ENCODE measurements at regions not wholly inside any gene's neighbourhood (a gene's known extent, or its start where the extent isn't known, plus 50 kb on each side); places are given as distances from the start of the nearest gene placed in this dataset.

DNA sequence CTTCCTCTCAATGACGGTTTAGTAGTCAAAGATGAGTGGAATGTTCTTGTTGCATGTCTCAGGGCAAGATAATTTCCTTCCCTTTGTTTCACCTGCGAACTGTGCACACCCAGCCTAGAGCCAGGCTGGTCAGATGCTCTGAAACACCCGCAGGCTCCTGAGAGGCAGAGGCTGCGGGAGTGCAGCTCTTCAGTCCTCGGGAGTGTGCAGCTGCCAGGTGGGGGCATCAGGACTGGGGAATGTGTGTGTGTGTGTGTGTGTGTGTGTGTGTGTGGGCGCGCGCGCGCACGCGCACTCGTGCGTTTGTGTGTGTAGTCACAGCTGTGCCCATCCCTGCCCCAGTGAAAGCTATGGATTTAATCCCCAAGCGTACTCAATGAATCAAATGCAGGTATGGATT lies 136.2 kb upstream of the NTM start:
- TF ChIP-seq, protein P1, sequence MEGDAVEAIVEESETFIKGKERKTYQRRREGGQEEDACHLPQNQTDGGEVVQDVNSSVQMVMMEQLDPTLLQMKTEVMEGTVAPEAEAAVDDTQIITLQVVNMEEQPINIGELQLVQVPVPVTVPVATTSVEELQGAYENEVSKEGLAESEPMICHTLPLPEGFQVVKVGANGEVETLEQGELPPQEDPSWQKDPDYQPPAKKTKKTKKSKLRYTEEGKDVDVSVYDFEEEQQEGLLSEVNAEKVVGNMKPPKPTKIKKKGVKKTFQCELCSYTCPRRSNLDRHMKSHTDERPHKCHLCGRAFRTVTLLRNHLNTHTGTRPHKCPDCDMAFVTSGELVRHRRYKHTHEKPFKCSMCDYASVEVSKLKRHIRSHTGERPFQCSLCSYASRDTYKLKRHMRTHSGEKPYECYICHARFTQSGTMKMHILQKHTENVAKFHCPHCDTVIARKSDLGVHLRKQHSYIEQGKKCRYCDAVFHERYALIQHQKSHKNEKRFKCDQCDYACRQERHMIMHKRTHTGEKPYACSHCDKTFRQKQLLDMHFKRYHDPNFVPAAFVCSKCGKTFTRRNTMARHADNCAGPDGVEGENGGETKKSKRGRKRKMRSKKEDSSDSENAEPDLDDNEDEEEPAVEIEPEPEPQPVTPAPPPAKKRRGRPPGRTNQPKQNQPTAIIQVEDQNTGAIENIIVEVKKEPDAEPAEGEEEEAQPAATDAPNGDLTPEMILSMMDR (conservative IDR thresholded peaks at IDR 0.05; ENCODE audit: low read depth): no peak
- ChIA-PET CTCF (no interaction called here), POLR2A (ENCODE audit: low non-redundant PET) (no interaction called here)
- no peak overlapping the region for H3K27ac ChIP-seq
- no peak for DNase-seq (ENCODE audit: low spot score)

DNA sequence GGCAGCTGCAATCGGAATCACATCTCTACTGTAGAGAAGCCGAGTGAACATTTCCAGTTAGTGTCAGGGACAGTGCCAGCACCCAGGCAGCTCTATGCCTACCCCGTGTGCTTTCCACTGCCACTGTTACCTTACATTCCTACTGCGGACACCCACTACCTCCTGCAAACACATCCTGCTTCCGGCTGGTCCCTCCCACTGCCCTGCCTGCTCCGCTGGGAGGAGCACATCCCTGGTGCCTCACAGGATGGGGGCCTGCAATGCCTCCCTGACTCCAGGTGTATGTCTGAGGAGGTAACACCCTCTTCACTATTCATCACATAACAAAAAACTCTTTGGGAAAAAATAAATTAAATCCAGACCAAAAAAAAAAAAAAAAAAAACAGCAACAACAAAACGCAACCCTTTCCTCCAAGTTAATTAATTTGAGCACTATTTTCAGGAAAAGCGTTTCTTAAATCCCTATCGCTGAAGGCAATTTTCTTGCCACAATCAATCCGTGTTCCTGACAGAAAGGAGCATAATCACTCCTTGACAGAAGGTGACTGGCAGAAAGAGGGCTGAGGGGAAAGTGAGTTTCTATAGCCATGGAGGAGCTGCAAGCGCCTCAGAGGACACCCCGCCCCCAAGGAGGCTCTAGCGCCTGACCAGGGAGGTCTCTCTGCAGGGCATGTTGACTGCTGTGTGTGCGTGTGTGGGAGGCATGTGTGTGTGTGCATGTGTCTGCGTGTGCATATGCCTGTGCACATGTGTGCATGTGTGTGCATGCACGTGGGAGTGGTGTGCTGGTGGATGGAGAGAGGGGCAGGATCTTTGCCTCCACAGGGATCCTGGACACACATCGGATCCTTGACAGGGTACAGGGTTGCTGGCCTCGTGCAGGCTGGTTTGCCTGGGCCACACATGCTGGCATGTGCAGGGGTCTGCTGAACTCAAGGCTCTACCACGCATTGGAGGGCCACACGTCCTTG lies 134.8 kb upstream of the NTM start:
- no peak overlapping the region for H3K27ac ChIP-seq
- TF ChIP-seq, protein P1 (conservative IDR thresholded peaks at IDR 0.05; ENCODE audit: low read depth): no peak
- ChIA-PET POLR2A (ENCODE audit: low non-redundant PET) (no interaction called here), CTCF (interaction anchor here (0.8 kb wide), 1 partner anchor 59 kb away, joined by 4 read pairs; no protein-coding TSS in a partner anchor)
- DNase-seq (ENCODE audit: low spot score): no peak

DNA sequence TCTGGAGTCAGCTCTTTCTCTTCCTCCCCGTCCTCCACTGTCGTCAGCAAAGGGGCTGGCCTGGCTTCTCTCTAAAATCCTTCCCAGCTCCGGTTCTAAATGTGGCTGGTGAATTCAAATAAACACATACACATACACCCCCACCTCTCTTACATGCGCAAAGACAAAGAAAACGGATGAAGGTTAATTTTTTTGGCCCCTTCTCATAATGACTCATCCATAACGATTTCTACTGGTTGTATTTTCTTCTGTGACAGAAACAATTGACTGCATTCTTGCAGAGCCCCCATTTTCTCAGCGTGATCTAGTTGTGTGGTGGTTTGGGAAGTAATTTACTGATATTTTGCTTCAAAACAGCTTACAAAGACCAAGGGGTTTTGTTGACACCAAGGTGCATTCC lies 130.0 kb upstream of the NTM start:
- CTCF ChIA-PET: no interaction called here
- POLR2A ChIA-PET (ENCODE audit: low non-redundant PET): no interaction called here
- TF ChIP-seq, protein P1 (conservative IDR thresholded peaks at IDR 0.05; ENCODE audit: low read depth): no peak
- DNase-seq (ENCODE audit: low spot score): no peak
- no peak overlapping the region for H3K27ac ChIP-seq

DNA sequence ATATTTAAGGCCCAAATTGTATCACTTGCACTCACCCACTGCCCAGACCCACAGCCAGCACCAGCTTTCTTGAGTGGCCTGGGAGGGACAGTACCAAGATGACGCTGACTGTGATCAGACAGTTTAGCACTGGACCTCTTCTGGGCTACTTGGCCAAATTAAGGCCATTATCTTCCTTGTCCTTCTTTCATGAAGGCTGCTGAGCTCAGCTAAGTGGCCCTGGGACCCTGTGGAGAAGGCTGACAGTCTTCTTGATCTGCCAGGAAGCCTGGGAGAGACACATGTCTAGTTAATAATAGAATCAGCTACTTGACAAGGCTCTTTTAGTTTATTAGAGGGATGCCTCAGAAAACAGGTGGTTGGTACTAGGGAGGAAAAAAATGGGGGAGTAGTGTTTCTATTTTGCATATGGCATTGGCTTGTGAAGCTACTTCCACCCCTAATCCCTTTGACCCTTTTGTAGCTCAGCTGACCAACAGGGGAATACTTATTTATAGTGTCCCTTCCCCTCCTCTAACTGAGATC lies 127.9 kb upstream of the NTM start:
- no peak for DNase-seq (ENCODE audit: low spot score)
- CTCF ChIA-PET: interaction anchor here (0.5 kb wide), 1 partner anchor 228 kb away, joined by 5 read pairs; no protein-coding TSS in a partner anchor

DNA sequence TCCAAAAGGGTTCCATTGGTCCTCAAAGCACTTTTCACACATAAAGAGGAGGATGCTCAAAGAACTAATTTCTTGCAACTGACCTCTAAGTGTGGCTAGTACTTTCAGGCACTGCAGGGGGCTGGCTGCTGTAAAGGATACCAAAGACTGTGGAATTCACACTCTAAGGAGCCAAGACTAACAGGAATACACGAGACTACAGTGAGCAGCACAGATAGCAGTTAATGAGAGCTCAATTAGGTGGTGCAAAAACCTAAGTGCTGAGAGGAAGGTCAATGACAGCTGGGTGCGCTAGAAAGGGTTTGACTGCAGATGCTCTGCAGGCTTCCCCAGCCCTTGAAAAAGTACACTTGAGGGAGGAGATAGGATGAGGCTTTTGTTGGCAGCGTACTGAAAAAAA lies 124.3 kb upstream of the NTM start:
- DNase-seq (ENCODE audit: low spot score): no peak
- POLR2A ChIA-PET (ENCODE audit: low non-redundant PET): no interaction called here
- no peak overlapping the region for H3K27ac ChIP-seq
- CTCF ChIA-PET: interaction anchor here (0.6 to 1.1 kb wide), 4 partner anchors 17 to 401 kb away, joined by 3 to 5 read pairs (median 4); no protein-coding TSS in a partner anchor
- TF ChIP-seq, protein P1 (conservative IDR thresholded peaks at IDR 0.05; ENCODE audit: low read depth): no peak

More for the DNA sequence above, 127.9 kb upstream of the NTM start:
- TF ChIP-seq, protein P1 (conservative IDR thresholded peaks at IDR 0.05; ENCODE audit: low read depth): no peak
- POLR2A ChIA-PET (ENCODE audit: low non-redundant PET): no interaction called here
- H3K27ac ChIP-seq: no peak overlapping the region

DNA sequence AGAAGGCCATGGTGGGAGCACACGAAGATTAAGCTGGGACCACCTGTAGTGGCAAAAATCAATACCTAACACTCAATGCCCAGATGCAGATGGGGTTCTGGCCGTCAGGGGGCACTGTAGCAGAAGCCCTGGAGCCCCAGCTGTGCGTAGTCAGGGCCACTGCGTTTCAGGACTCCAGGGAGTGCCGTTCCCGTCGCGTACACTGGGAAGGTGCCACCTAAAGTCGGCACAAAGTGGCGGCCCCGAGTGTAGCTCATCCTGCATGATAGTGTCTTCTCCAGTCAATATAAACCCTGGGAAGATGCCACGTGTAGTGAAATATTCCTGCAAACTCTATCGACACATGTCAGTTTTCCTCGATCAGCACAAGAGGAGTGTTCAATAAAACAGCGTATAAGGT lies 123.8 kb upstream of the NTM start:
- no peak for DNase-seq (ENCODE audit: low spot score)
- TF ChIP-seq, protein P1 (conservative IDR thresholded peaks at IDR 0.05; ENCODE audit: low read depth): no peak
- CTCF ChIA-PET: interaction anchor here (0.6 to 1.1 kb wide), 2 partner anchors 236 to 401 kb away, joined by 3 to 5 read pairs; no protein-coding TSS in a partner anchor
- H3K27ac ChIP-seq: no peak overlapping the region
- POLR2A ChIA-PET (ENCODE audit: low non-redundant PET): no interaction called here

All from RWPE1 (cell line).